ENCODE measurements at regions not wholly inside any gene's neighbourhood (a gene's known extent, or its start where the extent isn't known, plus 50 kb on each side); places are given as distances from the start of the nearest gene placed in this dataset.

DNA sequence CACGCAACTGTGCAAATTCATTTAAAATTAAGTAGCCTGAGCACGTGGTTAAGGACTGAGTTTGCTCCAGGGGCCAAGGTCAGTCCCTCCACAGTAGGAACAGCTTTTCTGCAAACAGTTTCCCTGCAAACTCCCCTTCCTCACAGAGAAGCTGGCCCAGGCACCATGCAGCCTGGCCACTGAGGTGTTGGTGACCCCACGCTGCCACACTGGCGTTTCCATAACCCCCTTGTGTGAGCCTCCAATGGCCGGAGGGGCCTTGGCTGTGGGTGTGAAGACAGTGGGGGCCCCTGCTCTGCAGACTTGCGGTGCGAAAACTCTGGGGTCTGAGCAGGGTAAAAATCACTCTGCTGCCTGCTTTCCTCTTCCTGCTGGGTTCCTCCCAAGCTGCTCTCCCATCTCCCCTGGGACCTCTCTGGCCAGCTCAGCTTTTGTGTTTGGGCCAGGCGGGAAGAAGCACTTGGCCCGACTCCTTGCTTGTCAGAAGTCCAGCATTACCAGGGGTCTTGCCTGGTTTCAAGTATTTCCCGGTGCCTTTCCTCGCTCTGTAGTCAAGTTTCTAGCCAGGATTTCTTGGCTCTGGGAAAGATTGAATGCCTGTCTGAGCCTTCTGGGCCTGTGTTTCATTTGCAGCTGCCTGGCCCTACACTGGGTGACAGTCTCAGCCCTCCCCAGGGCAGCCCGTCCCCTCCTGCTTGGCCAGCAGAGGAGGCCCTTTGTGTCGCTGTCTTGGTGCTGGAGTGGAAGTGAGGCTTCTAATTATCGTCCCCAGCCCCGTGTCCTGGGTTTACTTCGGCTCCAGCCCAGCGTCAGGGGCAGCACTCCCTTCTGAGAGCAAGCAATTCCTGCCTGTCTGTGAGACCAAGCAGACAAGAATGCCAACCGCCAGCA, 131.4 kb upstream of the SLC1A4 start:
- TF ChIP-seq, protein P1, sequence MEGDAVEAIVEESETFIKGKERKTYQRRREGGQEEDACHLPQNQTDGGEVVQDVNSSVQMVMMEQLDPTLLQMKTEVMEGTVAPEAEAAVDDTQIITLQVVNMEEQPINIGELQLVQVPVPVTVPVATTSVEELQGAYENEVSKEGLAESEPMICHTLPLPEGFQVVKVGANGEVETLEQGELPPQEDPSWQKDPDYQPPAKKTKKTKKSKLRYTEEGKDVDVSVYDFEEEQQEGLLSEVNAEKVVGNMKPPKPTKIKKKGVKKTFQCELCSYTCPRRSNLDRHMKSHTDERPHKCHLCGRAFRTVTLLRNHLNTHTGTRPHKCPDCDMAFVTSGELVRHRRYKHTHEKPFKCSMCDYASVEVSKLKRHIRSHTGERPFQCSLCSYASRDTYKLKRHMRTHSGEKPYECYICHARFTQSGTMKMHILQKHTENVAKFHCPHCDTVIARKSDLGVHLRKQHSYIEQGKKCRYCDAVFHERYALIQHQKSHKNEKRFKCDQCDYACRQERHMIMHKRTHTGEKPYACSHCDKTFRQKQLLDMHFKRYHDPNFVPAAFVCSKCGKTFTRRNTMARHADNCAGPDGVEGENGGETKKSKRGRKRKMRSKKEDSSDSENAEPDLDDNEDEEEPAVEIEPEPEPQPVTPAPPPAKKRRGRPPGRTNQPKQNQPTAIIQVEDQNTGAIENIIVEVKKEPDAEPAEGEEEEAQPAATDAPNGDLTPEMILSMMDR (IDR thresholded peaks at IDR 0.05) = no peak
- TF ChIP-seq POLR2A (IDR thresholded peaks at IDR 0.05) = no peak
